Neuronal stem cell (in vitro differentiated cells): ENCODE measurements at regions not wholly inside any gene's neighbourhood (a gene's known extent, or its start where the extent isn't known, plus 50 kb on each side); places are given as distances from the start of the nearest gene placed in this dataset.
"Not testable (repeated sequence)": the region's sequence is repeated elsewhere in the genome, so short reads cannot be mapped to it uniquely, and the experiment has no call there.

Source experiments
- DNase-seq: peaks from one replicate; pipeline ENCODE4 v3.0.0-alpha.2; 2013; ENCODE audit warnings: low spot score
- H2AFZ ChIP-seq: one replicate; pipeline ENCODE4 v1.6.1; 2013; ENCODE audit warnings: mild to moderate bottlenecking, low read length, inconsistent platforms
- H2AK5ac ChIP-seq: 2 replicates; pipeline ENCODE4 v1.6.1; 2013; ENCODE audit warnings: low read depth, mild to moderate bottlenecking, inconsistent platforms, low read length, moderate library complexity, mixed read lengths
- H2BK120ac ChIP-seq: 2 replicates; pipeline ENCODE4 v1.6.1; 2013; ENCODE audit warnings: low read depth, mild to moderate bottlenecking, inconsistent platforms, low read length, moderate library complexity, mixed read lengths
- H2BK12ac ChIP-seq: one replicate; pipeline ENCODE4 v1.6.1; 2013; ENCODE audit warnings: low read length, inconsistent platforms
- H2BK15ac ChIP-seq: 2 replicates; pipeline ENCODE4 v1.6.1; 2013; ENCODE audit warnings: mild to moderate bottlenecking, low read length, inconsistent platforms, mixed read lengths
- H2BK5ac ChIP-seq: one replicate; pipeline ENCODE4 v1.6.1; 2013; ENCODE audit warnings: inconsistent platforms, mild to moderate bottlenecking, low read length, moderate library complexity
- H3K14ac ChIP-seq: one replicate; pipeline ENCODE4 v1.6.1; 2013; ENCODE audit warnings: low read length, inconsistent platforms
- H3K18ac ChIP-seq: 2 replicates; pipeline ENCODE4 v1.6.1; 2013; ENCODE audit warnings: low read length, inconsistent platforms
- H3K23ac ChIP-seq: 2 replicates; pipeline ENCODE4 v1.6.1; 2013; ENCODE audit warnings: low read depth, mild to moderate bottlenecking, mixed read lengths, low read length, inconsistent platforms; ENCODE audit not compliant: poor library complexity
- H3K27ac ChIP-seq: replicated peaks from 3 replicates; pipeline ENCODE4 v1.5.1; 2013; ENCODE audit warnings: low read length, inconsistent platforms
- H3K27me3 ChIP-seq, 3 experiments: 2 replicates each; pipeline ENCODE4 v1.6.1; 2013; ENCODE audit warnings: low read length in 3 of 3, mild to moderate bottlenecking in 2 of 3, inconsistent platforms in 1 of 3, low read depth in 1 of 3, mixed read lengths in 1 of 3, moderate library complexity in 1 of 3; ENCODE audit not compliant: control insufficient read depth in 3 of 3, insufficient read depth in 3 of 3
- H3K36me3 ChIP-seq, 2 donors: replicated peaks in 1 of 2; 2 replicates each; pipeline ENCODE4 v1.6.1; 2013; ENCODE audit warnings: low read length in 2 of 2; ENCODE audit not compliant: control insufficient read depth in 2 of 2, insufficient read depth in 2 of 2
- H3K4ac ChIP-seq: 2 replicates; pipeline ENCODE4 v1.6.1; 2013; ENCODE audit warnings: inconsistent platforms, mild to moderate bottlenecking, low read length, moderate library complexity
- H3K4me1 ChIP-seq, 2 donors: 1 replicate in 1 of 2; 2 replicates in 1 of 2; pipeline ENCODE4 v1.6.1; 2013; ENCODE audit warnings: low read length in 2 of 2, low read depth in 1 of 2; ENCODE audit not compliant: control insufficient read depth in 2 of 2, insufficient read depth in 1 of 2
- H3K4me2 ChIP-seq: one replicate; pipeline ENCODE4 v1.6.1; 2013; ENCODE audit warnings: mild to moderate bottlenecking, low read length, inconsistent platforms; ENCODE audit not compliant: insufficient read depth, poor library complexity, severe bottlenecking
- H3K4me3 ChIP-seq, 2 donors: 2 replicates each; pipeline ENCODE4 v1.5.1; 2013; ENCODE audit warnings: low read length in 2 of 2, mild to moderate bottlenecking in 2 of 2, inconsistent platforms in 1 of 2, moderate library complexity in 1 of 2
- H3K79me1 ChIP-seq: one replicate; pipeline ENCODE4 v1.6.1; 2013; ENCODE audit warnings: low read depth, mild to moderate bottlenecking, inconsistent platforms, low read length, moderate library complexity
- H3K9ac ChIP-seq: one replicate; pipeline ENCODE4 v1.6.1; 2013; ENCODE audit warnings: mild to moderate bottlenecking, low read depth, low read length, inconsistent platforms; ENCODE audit not compliant: poor library complexity
- H3K9me3 ChIP-seq, 2 donors: replicated peaks in 1 of 2; 2 replicates each; pipeline versions ENCODE3 to v1.6.1; 2013; ENCODE audit warnings: low read length in 2 of 2, mild to moderate bottlenecking in 2 of 2, inconsistent platforms in 1 of 2, low read depth in 1 of 2, mixed read lengths in 1 of 2, moderate library complexity in 1 of 2; ENCODE audit not compliant: control insufficient read depth in 2 of 2, insufficient read depth in 1 of 2
- H4K8ac ChIP-seq: one replicate; pipeline ENCODE4 v1.6.1; 2013; ENCODE audit warnings: low read depth, mild to moderate bottlenecking, inconsistent platforms, low read length, moderate library complexity
- H4K91ac ChIP-seq: one replicate; pipeline ENCODE4 v1.6.1; 2013; ENCODE audit warnings: low read length, low read depth, mild to moderate bottlenecking, inconsistent platforms; ENCODE audit not compliant: poor library complexity
- WGBS, 2 donors: extraction: QIAGEN DNeasy Blood & Tissue Kit; methylation state at CpG; one replicate each; pipeline ENCODE4 v1.1.7; 2013; ENCODE audit warnings: missing lambda C conversion rate in 2 of 2, mixed read lengths in 1 of 2; ENCODE audit not compliant: insufficient read length in 2 of 2, insufficient replicate concordance in 1 of 2; ENCODE audit errors: extremely low coverage in 2 of 2; 5-methylcytosine and 5-hydroxymethylcytosine counted together

DNA sequence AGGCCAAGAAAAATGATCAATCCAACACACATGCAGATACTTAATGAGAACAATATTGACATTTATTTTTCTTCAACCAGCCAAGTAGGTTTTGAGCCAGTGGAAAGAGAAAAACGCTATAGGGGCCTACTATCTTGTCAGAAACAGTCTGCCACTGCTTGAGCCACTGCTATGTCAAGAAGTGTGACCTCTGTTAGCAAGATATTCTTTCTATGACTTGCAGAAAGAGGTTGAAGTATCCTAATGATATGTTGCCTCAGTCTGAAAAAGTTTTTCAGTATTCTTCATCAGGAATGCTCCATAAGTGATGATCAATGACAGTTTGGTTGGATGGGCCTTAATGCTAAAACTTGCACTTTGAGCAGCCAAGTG, 328.4 kb upstream of the KCND2 start:
- no peak overlapping the region for H2AFZ ChIP-seq
- no peaks in the 10 kb centered on the region for H3K4me1 ChIP-seq
- H3K18ac ChIP-seq: no peak overlapping the region
- no peaks in the 10 kb centered on the region for H3K9me3 ChIP-seq
- H2BK12ac ChIP-seq: no peak overlapping the region
- H3K4ac ChIP-seq: no peak overlapping the region
- DNase-seq: no peak
- no peak overlapping the region for H4K91ac ChIP-seq
- H3K4me3 ChIP-seq: no peak overlapping the region
- no peak overlapping the region for H2AK5ac ChIP-seq
- no peak overlapping the region for H3K14ac ChIP-seq
- no peak overlapping the region for H2BK120ac ChIP-seq
- H3K79me1 ChIP-seq: no peaks in the 10 kb centered on the region
- H3K4me2 ChIP-seq: no peak overlapping the region
- H3K23ac ChIP-seq: no peak overlapping the region
- H3K27me3 ChIP-seq: no peaks in the 10 kb centered on the region
- no peak overlapping the region for H3K27ac ChIP-seq
- H2BK5ac ChIP-seq: no peak overlapping the region
- no peak overlapping the region for H2BK15ac ChIP-seq
- H3K36me3 ChIP-seq: no peaks in the 10 kb centered on the region
- no peak overlapping the region for H4K8ac ChIP-seq
- no peak overlapping the region for H3K9ac ChIP-seq
- no CpG with 5 or more reads among the region's 1 CpG for WGBS, 2 donors

DNA sequence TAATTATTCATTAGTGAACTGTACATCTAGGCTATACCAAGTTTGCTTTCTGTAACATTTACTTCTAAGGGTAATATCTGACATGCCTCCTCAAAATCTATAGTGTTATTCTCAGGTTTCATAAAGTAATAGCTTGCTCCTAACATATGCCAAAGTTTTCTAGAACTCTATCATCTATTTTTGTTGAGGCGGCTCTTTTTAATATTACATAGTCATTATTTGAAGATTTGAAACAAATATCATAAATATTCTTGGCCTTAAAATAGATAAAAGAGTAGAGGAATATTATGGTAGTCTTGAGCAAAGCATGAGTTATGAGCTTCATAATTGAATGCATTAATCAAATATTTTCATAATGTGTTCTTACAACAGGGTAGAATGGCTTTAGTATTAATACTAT, 327.2 kb upstream of the KCND2 start:
- H2BK15ac ChIP-seq: no peak overlapping the region
- no peak overlapping the region for H3K4ac ChIP-seq
- H3K9me3 ChIP-seq: no peaks in the 10 kb centered on the region
- no peak overlapping the region for H3K14ac ChIP-seq
- H2BK5ac ChIP-seq: no peak overlapping the region
- no peak for DNase-seq
- no peaks in the 10 kb centered on the region for H3K4me1 ChIP-seq
- no peak overlapping the region for H3K4me3 ChIP-seq
- H3K27ac ChIP-seq: no peak overlapping the region
- no peak overlapping the region for H2BK12ac ChIP-seq
- H3K18ac ChIP-seq: no peak overlapping the region
- H3K36me3 ChIP-seq: no peaks in the 10 kb centered on the region
- H4K91ac ChIP-seq: no peak overlapping the region
- H2AFZ ChIP-seq: no peak overlapping the region
- no CpG with 5 or more reads among the region's 1 CpG for WGBS, 2 donors
- H3K9ac ChIP-seq: no peak overlapping the region
- H3K27me3 ChIP-seq: no peaks in the 10 kb centered on the region
- H4K8ac ChIP-seq: no peak overlapping the region
- H3K23ac ChIP-seq: no peak overlapping the region
- no peak overlapping the region for H2AK5ac ChIP-seq
- no peak overlapping the region for H3K4me2 ChIP-seq
- H2BK120ac ChIP-seq: no peak overlapping the region
- H3K79me1 ChIP-seq: no peaks in the 10 kb centered on the region

DNA sequence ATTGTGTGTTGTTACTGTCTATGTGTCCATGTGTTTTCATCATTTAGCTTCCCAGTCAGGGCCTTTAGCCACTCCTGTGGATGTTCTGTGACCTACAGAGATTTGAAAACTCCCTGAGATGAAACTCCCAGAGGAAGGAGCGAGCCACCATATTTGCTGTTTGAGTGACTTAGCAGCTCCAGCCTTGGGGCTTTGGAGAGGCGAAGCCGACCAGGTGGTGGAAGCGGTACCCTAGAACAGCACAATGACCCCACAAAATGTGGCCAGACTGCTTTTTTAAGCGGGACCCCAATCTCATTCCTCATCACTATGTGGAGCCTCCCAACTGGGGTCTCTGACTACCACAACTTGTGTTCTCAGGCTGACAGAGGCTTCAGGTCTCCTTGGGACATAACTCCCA, 323.9 kb upstream of the KCND2 start:
- Histone ChIP-seq H3K4me1 (no peaks in the 10 kb centered on the region), H2BK120ac (no peak overlapping the region), H3K18ac (no peak overlapping the region), H3K9me3 (no peaks in the 10 kb centered on the region), H3K4ac (no peak overlapping the region), H3K4me3 (no peak overlapping the region), H3K27ac (no peak overlapping the region), H2AK5ac (no peak overlapping the region), H2BK12ac (no peak overlapping the region), H3K79me1 (no peaks in the 10 kb centered on the region), H4K91ac (no peak overlapping the region), H3K36me3 (no peaks in the 10 kb centered on the region), H2BK5ac (no peak overlapping the region), H3K14ac (no peak overlapping the region), H2BK15ac (no peak overlapping the region), H4K8ac (no peak overlapping the region), H3K9ac (no peak overlapping the region), H3K27me3 (no peaks in the 10 kb centered on the region), H3K4me2 (no peak overlapping the region), H3K23ac (no peak overlapping the region), H2AFZ (no peak overlapping the region)
- DNase-seq: no peak
- WGBS, 2 donors: no CpG with 5 or more reads among the region's 5 CpGs

DNA sequence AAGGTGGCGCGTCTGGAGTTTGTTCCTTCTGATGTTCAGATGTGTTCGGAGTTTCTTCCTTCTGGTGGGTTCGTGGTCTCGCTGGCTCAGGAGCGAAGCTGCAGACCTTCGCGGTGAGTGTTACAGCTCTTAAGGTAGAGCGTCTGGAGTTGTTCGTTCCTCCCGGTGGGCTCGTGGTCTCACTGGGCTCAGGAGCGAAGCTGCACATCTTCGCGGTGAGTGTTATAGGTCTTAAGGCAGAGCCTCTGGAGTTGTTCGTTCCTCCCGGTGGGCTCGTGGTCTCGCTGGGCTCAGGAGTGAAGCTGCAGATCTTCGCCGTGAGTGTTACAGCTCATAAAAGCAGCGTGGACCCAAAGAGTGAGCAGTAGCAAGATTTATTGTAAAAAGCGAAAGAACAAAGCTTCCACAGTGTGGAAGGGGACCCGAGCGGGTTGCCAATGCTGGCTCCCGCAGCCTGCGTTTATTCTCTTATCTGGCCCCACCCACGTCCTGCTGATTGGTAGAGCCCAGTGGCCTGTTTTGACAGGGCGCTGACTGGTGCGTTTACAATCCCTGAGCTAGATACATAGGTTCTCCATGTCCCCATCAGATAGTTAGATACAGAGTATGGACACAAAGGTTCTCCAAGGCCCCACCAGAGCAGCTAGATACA, 322.5 kb upstream of the KCND2 start:
- H2BK12ac ChIP-seq, H3K9ac ChIP-seq, H3K4me1 ChIP-seq, H4K91ac ChIP-seq, H2BK5ac ChIP-seq, H2AFZ ChIP-seq, H2BK120ac ChIP-seq, H3K27ac ChIP-seq, H3K4me3 ChIP-seq, H3K23ac ChIP-seq, H3K18ac ChIP-seq, DNase-seq, H3K79me1 ChIP-seq, H3K27me3 ChIP-seq, H3K9me3 ChIP-seq, H3K14ac ChIP-seq, H4K8ac ChIP-seq, H3K4ac ChIP-seq, H3K4me2 ChIP-seq, H2BK15ac ChIP-seq, H2AK5ac ChIP-seq, H3K36me3 ChIP-seq: not testable (repeated sequence)
- no CpG with 5 or more reads among the region's 30 CpGs for WGBS, 2 donors
